ENCODE measurements at regions not wholly inside any gene's neighbourhood (a gene's known extent, or its start where the extent isn't known, plus 50 kb on each side); places are given as distances from the start of the nearest gene placed in this dataset.

DNA sequence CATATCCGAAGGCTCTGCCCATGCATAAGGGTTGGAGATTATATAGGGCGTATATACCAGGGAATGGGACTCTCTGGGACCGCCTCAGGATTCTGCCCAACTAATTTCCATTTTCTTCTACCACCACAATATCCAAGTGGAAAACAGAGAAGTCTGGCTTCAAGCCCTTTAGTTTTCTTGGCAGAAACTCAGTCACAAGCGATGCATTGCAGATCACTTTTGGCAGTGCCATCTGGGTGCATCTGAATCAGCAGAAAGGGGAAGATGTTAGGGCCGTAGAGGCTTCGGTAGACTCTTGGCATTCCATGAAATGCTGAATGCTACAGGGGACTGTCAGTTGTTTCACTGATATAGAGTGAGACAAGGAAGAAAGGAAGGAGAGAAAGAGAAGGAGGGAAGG, 94.1 kb upstream of the FAM9B start:
- no peaks in the 10 kb centered on the region for H3K4me1 Mint-ChIP-seq (ENCODE audit: unreplicated experiment)
- peaks cover 4% of the 10 kb centered on the region for H3K9me3 Mint-ChIP-seq
- H3K27me3 Mint-ChIP-seq: no peaks in the 10 kb centered on the region
- H3K27ac Mint-ChIP-seq: no peak overlapping the region
- TF ChIP-seq, protein P1, sequence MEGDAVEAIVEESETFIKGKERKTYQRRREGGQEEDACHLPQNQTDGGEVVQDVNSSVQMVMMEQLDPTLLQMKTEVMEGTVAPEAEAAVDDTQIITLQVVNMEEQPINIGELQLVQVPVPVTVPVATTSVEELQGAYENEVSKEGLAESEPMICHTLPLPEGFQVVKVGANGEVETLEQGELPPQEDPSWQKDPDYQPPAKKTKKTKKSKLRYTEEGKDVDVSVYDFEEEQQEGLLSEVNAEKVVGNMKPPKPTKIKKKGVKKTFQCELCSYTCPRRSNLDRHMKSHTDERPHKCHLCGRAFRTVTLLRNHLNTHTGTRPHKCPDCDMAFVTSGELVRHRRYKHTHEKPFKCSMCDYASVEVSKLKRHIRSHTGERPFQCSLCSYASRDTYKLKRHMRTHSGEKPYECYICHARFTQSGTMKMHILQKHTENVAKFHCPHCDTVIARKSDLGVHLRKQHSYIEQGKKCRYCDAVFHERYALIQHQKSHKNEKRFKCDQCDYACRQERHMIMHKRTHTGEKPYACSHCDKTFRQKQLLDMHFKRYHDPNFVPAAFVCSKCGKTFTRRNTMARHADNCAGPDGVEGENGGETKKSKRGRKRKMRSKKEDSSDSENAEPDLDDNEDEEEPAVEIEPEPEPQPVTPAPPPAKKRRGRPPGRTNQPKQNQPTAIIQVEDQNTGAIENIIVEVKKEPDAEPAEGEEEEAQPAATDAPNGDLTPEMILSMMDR (conservative IDR thresholded peaks at IDR 0.05): no peak
- no peak overlapping the region for H3K4me3 Mint-ChIP-seq
- H3K36me3 Mint-ChIP-seq: no peaks in the 10 kb centered on the region
- no peak for DNase-seq (ENCODE audit: extremely low spot score, unreplicated experiment)

DNA sequence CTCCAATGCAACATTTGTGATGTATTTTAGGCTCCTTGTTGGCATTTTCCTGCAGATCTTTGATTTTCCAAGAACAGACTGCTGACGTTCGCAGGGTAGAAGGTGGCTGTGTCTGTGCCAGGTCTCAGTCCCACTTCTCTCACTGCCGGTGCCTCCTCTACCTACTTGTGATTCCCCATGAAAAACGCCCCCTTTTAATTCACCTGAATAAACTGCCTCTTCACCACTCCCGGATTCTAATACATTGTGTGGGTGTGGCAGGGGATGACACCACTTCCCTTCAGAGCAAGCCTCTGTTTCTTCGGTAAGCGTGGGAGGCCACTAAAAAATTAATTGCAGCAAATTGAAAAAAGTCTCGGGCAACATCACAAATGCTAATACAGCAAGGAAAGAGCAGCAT, 96.1 kb upstream of the FAM9B start:
- Mint-ChIP-seq H3K9me3 (peaks cover 4% of the 10 kb centered on the region), H3K36me3 (no peaks in the 10 kb centered on the region), H3K27me3 (no peaks in the 10 kb centered on the region), H3K4me3 (no peak overlapping the region), H3K27ac (no peak overlapping the region), H3K4me1 (ENCODE audit: unreplicated experiment) (no peaks in the 10 kb centered on the region)
- no peak for DNase-seq (ENCODE audit: extremely low spot score, unreplicated experiment)
- TF ChIP-seq, protein P1 (conservative IDR thresholded peaks at IDR 0.05): no peak

DNA sequence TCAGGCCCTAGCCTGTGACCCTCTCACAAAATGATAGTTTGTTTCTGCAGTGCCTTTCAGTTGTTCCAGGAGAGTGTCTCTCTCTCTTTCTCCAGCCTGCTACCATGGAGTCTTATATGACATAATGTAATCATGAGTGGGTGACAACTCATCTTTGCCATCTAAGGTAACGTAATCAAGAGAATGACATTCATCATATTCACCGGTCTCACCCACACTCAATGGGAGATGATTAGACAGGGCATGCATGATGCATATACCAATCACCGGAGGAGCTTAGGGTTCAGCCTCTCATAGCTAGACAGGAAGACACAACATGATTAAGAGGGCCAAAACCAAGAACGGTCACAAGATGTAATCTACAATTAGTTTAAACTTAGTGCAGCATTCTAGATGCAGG, 97.1 kb upstream of the FAM9B start:
- peaks cover 4% of the 10 kb centered on the region for H3K9me3 Mint-ChIP-seq

DNA sequence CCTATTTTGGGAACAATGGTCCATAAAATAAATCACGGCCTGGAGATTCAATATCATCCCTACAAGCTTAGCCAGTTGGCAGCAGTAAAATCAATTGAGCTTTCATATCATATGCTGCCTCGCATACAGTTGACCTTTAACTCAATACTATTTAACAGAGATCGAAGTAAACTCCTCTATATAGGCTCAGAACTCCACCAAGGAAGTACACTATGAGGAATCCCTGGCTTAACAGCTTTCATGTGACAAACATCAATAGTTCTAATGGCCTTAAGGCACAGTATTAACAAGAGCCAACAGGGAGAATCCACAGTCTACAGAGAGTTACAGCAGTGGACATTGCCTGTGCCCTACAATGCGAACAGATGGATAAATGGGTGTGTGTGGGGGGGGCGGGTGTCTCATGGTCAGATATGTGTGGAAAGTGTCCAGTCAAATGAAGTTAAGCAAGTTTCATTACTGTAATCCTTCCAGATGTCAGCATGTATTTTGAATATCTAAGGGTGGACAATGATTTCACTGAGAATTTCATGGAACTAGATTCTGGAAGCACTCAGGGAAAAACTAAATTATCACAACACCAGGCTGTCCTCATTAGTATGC, 98.2 kb upstream of the FAM9B start:
- Mint-ChIP-seq H3K36me3 (no peaks in the 10 kb centered on the region), H3K27me3 (no peaks in the 10 kb centered on the region), H3K27ac (no peak overlapping the region), H3K4me3 (no peak overlapping the region), H3K9me3 (peaks cover 8% of the 10 kb centered on the region), H3K4me1 (ENCODE audit: unreplicated experiment) (no peaks in the 10 kb centered on the region)
- no peak for DNase-seq (ENCODE audit: extremely low spot score, unreplicated experiment)
- TF ChIP-seq, protein P1 (conservative IDR thresholded peaks at IDR 0.05): no peak

More for the DNA sequence above, 97.1 kb upstream of the FAM9B start:
- Mint-ChIP-seq H3K4me3 (no peak overlapping the region), H3K27me3 (no peaks in the 10 kb centered on the region), H3K4me1 (ENCODE audit: unreplicated experiment) (no peaks in the 10 kb centered on the region), H3K27ac (no peak overlapping the region), H3K36me3 (no peaks in the 10 kb centered on the region)
- TF ChIP-seq, protein P1 (conservative IDR thresholded peaks at IDR 0.05): no peak
- no peak for DNase-seq (ENCODE audit: extremely low spot score, unreplicated experiment)

DNA sequence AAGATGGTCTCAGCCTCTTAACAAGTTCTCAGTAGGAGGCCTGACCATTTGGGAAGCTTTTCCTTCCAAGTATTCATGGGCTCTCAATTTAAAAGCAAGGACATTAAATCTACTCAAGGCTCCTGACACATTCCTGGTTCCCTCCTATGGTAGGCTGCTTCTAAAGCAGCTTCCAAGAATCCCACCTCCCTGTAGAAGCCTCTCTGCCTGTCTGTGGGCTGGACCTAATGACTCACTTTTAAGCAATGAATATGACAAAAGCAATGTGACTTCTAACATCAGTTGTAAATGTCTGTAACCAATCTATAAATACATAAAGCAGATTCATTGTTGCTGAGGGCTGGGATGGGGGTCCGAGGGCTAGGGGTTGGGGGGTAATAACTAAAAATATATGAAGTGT, 99.5 kb upstream of the FAM9B start:
- no peak overlapping the region for H3K27ac Mint-ChIP-seq
- H3K4me3 Mint-ChIP-seq: no peak overlapping the region
- H3K4me1 Mint-ChIP-seq (ENCODE audit: unreplicated experiment): no peaks in the 10 kb centered on the region
- peaks cover 10% of the 10 kb centered on the region for H3K9me3 Mint-ChIP-seq
- no peaks in the 10 kb centered on the region for H3K27me3 Mint-ChIP-seq
- no peak for DNase-seq (ENCODE audit: extremely low spot score, unreplicated experiment)
- H3K36me3 Mint-ChIP-seq: no peaks in the 10 kb centered on the region
- TF ChIP-seq, protein P1 (conservative IDR thresholded peaks at IDR 0.05): no peak

DNA sequence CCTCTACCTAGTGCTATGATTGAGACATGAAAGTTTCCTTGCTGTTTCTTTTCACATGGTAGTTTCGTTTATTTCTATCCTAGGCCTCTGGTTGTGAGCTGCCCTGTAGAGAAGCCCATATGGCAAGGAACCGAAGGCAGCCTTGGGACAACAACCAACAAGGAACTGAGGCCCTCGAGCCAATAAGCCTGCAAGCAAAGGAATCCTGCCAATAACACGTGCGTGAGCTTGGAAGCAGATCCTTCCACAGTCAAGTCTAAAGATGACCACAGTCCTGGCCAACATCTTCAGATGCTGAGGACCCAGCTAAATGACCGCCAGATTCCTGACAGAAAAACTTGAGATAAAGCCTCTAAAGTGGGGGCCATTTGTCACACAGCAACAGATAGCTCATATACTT, 100.4 kb upstream of the FAM9B start:
- Mint-ChIP-seq H3K27ac (no peak overlapping the region), H3K4me3 (no peak overlapping the region), H3K36me3 (no peaks in the 10 kb centered on the region), H3K27me3 (no peaks in the 10 kb centered on the region), H3K4me1 (ENCODE audit: unreplicated experiment) (no peaks in the 10 kb centered on the region), H3K9me3 (peaks cover 10% of the 10 kb centered on the region)
- TF ChIP-seq, protein P1 (conservative IDR thresholded peaks at IDR 0.05): no peak
- DNase-seq (ENCODE audit: extremely low spot score, unreplicated experiment): no peak
